ENCODE measurements at regions not wholly inside any gene's neighbourhood (a gene's known extent, or its start where the extent isn't known, plus 50 kb on each side); places are given as distances from the start of the nearest gene placed in this dataset.

DNA sequence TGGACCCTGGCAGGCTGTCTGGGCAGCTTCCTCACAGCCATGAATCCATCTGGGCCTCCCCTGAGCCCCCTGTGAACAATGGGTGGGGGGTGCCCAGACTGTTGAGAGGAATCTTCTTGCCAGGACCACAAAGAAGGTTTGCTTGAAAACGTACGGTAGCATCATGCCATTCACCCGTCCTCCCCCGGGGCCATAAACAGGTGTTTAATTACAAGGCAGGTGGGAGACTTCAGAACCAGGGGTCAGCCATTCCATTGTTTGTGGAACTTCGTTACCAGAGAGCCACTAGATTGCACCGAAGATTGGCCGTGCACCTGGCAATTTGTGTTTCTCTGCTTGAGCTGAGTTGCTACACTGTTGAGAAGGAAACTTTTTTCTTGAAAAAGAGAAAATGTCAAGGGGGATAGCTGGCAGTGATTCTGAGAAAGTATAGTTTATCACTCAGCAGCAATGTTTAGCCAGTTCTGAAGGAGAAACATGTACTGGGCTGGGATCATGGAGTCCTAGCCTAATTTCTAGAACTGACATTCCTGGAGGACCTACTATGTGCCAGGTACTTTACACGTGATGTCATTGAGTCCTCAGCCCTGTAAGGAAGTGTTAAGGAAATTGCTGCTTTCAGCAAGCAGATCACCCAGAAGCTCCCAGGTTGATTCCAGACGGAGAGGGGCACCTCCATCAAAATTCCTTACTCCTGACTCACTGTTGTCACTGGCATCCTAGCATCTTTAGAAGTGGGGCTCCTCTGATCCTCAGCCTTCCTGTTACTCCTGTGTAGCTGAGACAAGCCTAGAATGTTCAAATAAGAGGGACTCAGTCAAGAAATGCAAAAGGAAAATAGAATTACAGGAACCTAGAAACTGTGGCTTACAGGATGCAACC, 103.8 kb upstream of the UBE2E1 start:
- H3K27ac ChIP-seq (ENCODE audit: low read depth in 1 of 2, low read length in 2 of 2): no peak overlapping the region
- no peaks in the 10 kb centered on the region for H3K27me3 ChIP-seq (ENCODE audit: control insufficient read depth in 4 of 4, insufficient read depth in 4 of 4, low read length in 3 of 4)
- no peak overlapping the region for H3K9ac ChIP-seq (ENCODE audit: low read depth in 1 of 2, low read length in 2 of 2)
- no peak for TF ChIP-seq RAD21 (IDR thresholded peaks at IDR 0.05)
- TF ChIP-seq RXRA (IDR thresholded peaks at IDR 0.05): no peak
- TF ChIP-seq TAF1 (conservative IDR thresholded peaks at IDR 0.05): no peak
- TF ChIP-seq, protein P1, sequence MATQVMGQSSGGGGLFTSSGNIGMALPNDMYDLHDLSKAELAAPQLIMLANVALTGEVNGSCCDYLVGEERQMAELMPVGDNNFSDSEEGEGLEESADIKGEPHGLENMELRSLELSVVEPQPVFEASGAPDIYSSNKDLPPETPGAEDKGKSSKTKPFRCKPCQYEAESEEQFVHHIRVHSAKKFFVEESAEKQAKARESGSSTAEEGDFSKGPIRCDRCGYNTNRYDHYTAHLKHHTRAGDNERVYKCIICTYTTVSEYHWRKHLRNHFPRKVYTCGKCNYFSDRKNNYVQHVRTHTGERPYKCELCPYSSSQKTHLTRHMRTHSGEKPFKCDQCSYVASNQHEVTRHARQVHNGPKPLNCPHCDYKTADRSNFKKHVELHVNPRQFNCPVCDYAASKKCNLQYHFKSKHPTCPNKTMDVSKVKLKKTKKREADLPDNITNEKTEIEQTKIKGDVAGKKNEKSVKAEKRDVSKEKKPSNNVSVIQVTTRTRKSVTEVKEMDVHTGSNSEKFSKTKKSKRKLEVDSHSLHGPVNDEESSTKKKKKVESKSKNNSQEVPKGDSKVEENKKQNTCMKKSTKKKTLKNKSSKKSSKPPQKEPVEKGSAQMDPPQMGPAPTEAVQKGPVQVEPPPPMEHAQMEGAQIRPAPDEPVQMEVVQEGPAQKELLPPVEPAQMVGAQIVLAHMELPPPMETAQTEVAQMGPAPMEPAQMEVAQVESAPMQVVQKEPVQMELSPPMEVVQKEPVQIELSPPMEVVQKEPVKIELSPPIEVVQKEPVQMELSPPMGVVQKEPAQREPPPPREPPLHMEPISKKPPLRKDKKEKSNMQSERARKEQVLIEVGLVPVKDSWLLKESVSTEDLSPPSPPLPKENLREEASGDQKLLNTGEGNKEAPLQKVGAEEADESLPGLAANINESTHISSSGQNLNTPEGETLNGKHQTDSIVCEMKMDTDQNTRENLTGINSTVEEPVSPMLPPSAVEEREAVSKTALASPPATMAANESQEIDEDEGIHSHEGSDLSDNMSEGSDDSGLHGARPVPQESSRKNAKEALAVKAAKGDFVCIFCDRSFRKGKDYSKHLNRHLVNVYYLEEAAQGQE (IDR thresholded peaks at IDR 0.05): no peak
- no peak for TF ChIP-seq MAX (IDR thresholded peaks at IDR 0.05)
- TF ChIP-seq HNF4G (IDR thresholded peaks at IDR 0.05): no peak
- no peak for TF ChIP-seq JUND (IDR thresholded peaks at IDR 0.05)
- no peak for TF ChIP-seq NR2F2 (IDR thresholded peaks at IDR 0.05)
- no peak for TF ChIP-seq SP1 (IDR thresholded peaks at IDR 0.05)
- no peak for TF ChIP-seq GABPA (IDR thresholded peaks at IDR 0.05 in 1 of 2, conservative IDR thresholded peaks at IDR 0.05 in 1 of 2)
- no peaks in the 10 kb centered on the region for H3K4me1 ChIP-seq (ENCODE audit: control insufficient read depth in 4 of 4, insufficient read depth in 4 of 4, low read length in 3 of 4)
- peaks cover 0 to 6% (median 0%) of the 10 kb centered on the region in 4 donors for H3K9me3 ChIP-seq (ENCODE audit: control insufficient read depth in 4 of 4, low read length in 3 of 4)
- H3K4me3 ChIP-seq (ENCODE audit: low read depth in 1 of 3, low read length in 3 of 3): no peak overlapping the region
- no peak for DNase-seq (ENCODE audit: low spot score)
- WGBS: 45% methylated on average over 9 of the region's 9 CpGs
- no peaks in the 10 kb centered on the region for H3K36me3 ChIP-seq (ENCODE audit: control insufficient read depth in 4 of 4, insufficient read depth in 3 of 4, low read depth in 1 of 4, low read length in 3 of 4)

DNA sequence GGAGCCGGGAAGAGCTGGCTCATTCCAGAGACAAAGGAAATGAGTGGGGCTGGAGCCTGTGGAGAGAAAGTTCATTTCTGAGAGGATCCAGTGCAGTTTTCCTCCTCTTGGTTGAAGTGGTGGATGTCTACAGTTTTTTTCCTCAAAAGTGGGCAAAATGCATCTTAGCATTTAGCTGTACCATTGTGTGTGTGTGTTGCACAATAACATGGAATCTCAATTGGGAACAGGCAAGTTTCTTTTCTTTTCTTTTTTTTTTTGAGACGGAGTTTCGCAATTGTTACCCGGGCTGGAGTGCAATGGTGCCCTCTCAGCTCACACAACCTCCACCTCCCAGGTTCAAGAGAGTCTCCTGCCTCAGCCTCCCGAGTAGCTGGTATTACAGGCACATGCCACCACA, 101.5 kb upstream of the UBE2E1 start:
- WGBS: 81% methylated on average over 5 of the region's 5 CpGs
- no peak for DNase-seq (ENCODE audit: low spot score)
- H3K9ac ChIP-seq (ENCODE audit: low read depth in 1 of 2, low read length in 2 of 2): no peak overlapping the region

DNA sequence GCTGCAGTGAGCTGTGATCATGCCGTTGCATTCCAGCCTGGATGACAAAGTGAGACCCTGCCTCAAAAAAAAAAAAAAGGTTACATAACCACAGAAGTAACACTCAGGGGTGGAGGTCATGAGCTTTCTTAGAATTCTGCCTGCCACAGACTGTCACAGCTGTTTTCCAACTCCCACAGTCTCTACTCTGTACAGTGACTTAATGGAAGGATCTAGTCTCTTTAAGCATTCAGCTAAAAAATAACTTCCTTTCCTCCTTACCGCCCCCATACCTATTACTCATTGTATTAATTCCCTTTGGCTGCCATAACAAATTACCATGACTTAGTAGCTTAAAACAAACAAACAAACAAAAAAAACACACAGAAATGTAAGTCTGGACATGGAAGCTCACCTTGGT, 99.6 kb upstream of the UBE2E1 start:
- Histone ChIP-seq H3K4me3 (ENCODE audit: low read depth in 1 of 3, low read length in 3 of 3) (no peak overlapping the region), H3K9me3 (ENCODE audit: control insufficient read depth in 4 of 4, low read length in 3 of 4) (peaks cover 0 to 6% (median 0%) of the 10 kb centered on the region in 4 donors), H3K4me1 (ENCODE audit: control insufficient read depth in 4 of 4, insufficient read depth in 4 of 4, low read length in 3 of 4) (no peaks in the 10 kb centered on the region), H3K9ac (ENCODE audit: low read depth in 1 of 2, low read length in 2 of 2) (no peak overlapping the region), H3K27ac (ENCODE audit: low read depth in 1 of 2, low read length in 2 of 2) (no peak overlapping the region), H3K27me3 (ENCODE audit: control insufficient read depth in 4 of 4, insufficient read depth in 4 of 4, low read length in 3 of 4) (no peaks in the 10 kb centered on the region), H3K36me3 (ENCODE audit: control insufficient read depth in 4 of 4, insufficient read depth in 3 of 4, low read depth in 1 of 4, low read length in 3 of 4) (no peaks in the 10 kb centered on the region)
- DNase-seq (ENCODE audit: low spot score): no peak
- no peak for TF ChIP-seq SP1 (IDR thresholded peaks at IDR 0.05)
- TF ChIP-seq, protein P2, sequence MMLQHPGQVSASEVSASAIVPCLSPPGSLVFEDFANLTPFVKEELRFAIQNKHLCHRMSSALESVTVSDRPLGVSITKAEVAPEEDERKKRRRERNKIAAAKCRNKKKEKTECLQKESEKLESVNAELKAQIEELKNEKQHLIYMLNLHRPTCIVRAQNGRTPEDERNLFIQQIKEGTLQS (IDR thresholded peaks at IDR 0.05): no peak
- no peak for TF ChIP-seq MAX (IDR thresholded peaks at IDR 0.05)
- TF ChIP-seq RXRA (IDR thresholded peaks at IDR 0.05): no peak
- no peak for TF ChIP-seq RAD21 (IDR thresholded peaks at IDR 0.05)
- no peak for TF ChIP-seq EGR1 (IDR thresholded peaks at IDR 0.05; ENCODE audit: low read depth in 2 of 2)
- TF ChIP-seq HNF4G (IDR thresholded peaks at IDR 0.05): no peak
- no peak for TF ChIP-seq NR2F2 (IDR thresholded peaks at IDR 0.05)
- TF ChIP-seq, protein P3, sequence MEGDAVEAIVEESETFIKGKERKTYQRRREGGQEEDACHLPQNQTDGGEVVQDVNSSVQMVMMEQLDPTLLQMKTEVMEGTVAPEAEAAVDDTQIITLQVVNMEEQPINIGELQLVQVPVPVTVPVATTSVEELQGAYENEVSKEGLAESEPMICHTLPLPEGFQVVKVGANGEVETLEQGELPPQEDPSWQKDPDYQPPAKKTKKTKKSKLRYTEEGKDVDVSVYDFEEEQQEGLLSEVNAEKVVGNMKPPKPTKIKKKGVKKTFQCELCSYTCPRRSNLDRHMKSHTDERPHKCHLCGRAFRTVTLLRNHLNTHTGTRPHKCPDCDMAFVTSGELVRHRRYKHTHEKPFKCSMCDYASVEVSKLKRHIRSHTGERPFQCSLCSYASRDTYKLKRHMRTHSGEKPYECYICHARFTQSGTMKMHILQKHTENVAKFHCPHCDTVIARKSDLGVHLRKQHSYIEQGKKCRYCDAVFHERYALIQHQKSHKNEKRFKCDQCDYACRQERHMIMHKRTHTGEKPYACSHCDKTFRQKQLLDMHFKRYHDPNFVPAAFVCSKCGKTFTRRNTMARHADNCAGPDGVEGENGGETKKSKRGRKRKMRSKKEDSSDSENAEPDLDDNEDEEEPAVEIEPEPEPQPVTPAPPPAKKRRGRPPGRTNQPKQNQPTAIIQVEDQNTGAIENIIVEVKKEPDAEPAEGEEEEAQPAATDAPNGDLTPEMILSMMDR (IDR thresholded peaks at IDR 0.05; ENCODE audit: low read depth, low read length, missing input control): no peak
- 72% methylated on average over 2 of the region's 2 CpGs for WGBS

More for the DNA sequence above, 101.5 kb upstream of the UBE2E1 start:
- Histone ChIP-seq H3K36me3 (ENCODE audit: control insufficient read depth in 4 of 4, insufficient read depth in 3 of 4, low read depth in 1 of 4, low read length in 3 of 4) (no peaks in the 10 kb centered on the region), H3K4me3 (ENCODE audit: low read depth in 1 of 3, low read length in 3 of 3) (no peak overlapping the region), H3K27me3 (ENCODE audit: control insufficient read depth in 4 of 4, insufficient read depth in 4 of 4, low read length in 3 of 4) (no peaks in the 10 kb centered on the region), H3K4me1 (ENCODE audit: control insufficient read depth in 4 of 4, insufficient read depth in 4 of 4, low read length in 3 of 4) (no peaks in the 10 kb centered on the region), H3K27ac (ENCODE audit: low read depth in 1 of 2, low read length in 2 of 2) (no peak overlapping the region), H3K9me3 (ENCODE audit: control insufficient read depth in 4 of 4, low read length in 3 of 4) (peaks cover 0 to 6% (median 0%) of the 10 kb centered on the region in 4 donors)
- TF ChIP-seq NR2F2 (IDR thresholded peaks at IDR 0.05): no peak
- no peak for TF ChIP-seq YY1 (IDR thresholded peaks at IDR 0.05)
- TF ChIP-seq TAF1 (conservative IDR thresholded peaks at IDR 0.05): no peak
- TF ChIP-seq, protein P2 (IDR thresholded peaks at IDR 0.05): no peak

All from liver (tissue), 8 donors.